WTC11 (cell line): ENCODE measurements at regions not wholly inside any gene's neighbourhood (a gene's known extent, or its start where the extent isn't known, plus 50 kb on each side); places are given as distances from the start of the nearest gene placed in this dataset.

ENCODE experiments used
- ATAC-seq: fragments of 200-7000 bp; cut with Tn5 transposase; 2 replicates; pipeline ENCODE4 v1.10.0; 2021; ENCODE audit warnings: mild to moderate bottlenecking, moderate library complexity
- CTCF ChIA-PET: fragments of 300-600 bp; sonication (Branson Sonifier 250); formaldehyde crosslinking; loops from one replicate; lab custom pipeline; 2021; ENCODE audit warnings: antibody characterized with exemption; lab: Charles Lee
- POLR2A ChIA-PET: fragments of 350-600 bp; sonication (Branson Sonifier 250); formaldehyde crosslinking; loops from one replicate; lab custom pipeline; 2021; ENCODE audit warnings: antibody characterized with exemption; lab: Charles Lee
- DNase-seq: peaks from one replicate; pipeline ENCODE4 v3.0.0; 2021; ENCODE audit warnings: low spot score
- H3K27ac Mint-ChIP-seq: 2 replicates; pipeline ENCODE4 v1.8.0; 2021; ENCODE audit warnings: mixed read lengths
- H3K27me3 Mint-ChIP-seq: 2 replicates; pipeline ENCODE4 v1.8.0; 2021; ENCODE audit warnings: low read depth, mild to moderate bottlenecking, moderate library complexity, mixed read lengths
- H3K36me3 Mint-ChIP-seq: 2 replicates; pipeline ENCODE4 v1.8.0; 2021; ENCODE audit warnings: mixed read lengths
- H3K4me1 Mint-ChIP-seq: 2 replicates; pipeline ENCODE4 v1.8.0; 2022; ENCODE audit warnings: mixed read lengths
- H3K4me3 Mint-ChIP-seq: 2 replicates; pipeline ENCODE4 v1.8.0; 2021; ENCODE audit warnings: mild to moderate bottlenecking, moderate library complexity, mixed read lengths
- H3K9me3 Mint-ChIP-seq: 2 replicates; pipeline ENCODE4 v1.8.0; 2021; ENCODE audit warnings: mixed read lengths
- FOXK1 ChIP-seq: sonication (generic); formaldehyde crosslinking; IDR thresholded peaks from 2 replicates; pipeline ENCODE4 v1.8.0; 2022; ENCODE audit warnings: mild to moderate bottlenecking, moderate library complexity, missing genetic modification reagents
- FOXP1 ChIP-seq: sonication (generic); formaldehyde crosslinking; IDR thresholded peaks from 2 replicates; pipeline ENCODE4 v1.8.0; 2022; ENCODE audit warnings: missing genetic modification reagents, mild to moderate bottlenecking, moderate library complexity, borderline replicate concordance
- KAT7 ChIP-seq: sonication (generic); formaldehyde crosslinking; IDR thresholded peaks from 2 replicates; pipeline ENCODE4 v1.8.1; 2023; ENCODE audit warnings: missing genetic modification reagents, mild to moderate bottlenecking, borderline replicate concordance
- NFATC4 ChIP-seq: fragments of 250-450 bp; sonication (Bioruptor Pico); IDR thresholded peaks from 2 replicates; pipeline ENCODE4 v1.9.0; 2021; ENCODE audit warnings: mild to moderate bottlenecking
- NFYB ChIP-seq: sonication (generic); formaldehyde crosslinking; conservative IDR thresholded peaks from 2 replicates; pipeline ENCODE4 v1.8.0; 2022; ENCODE audit warnings: low read depth, missing genetic modification reagents
- NR2C2 ChIP-seq: sonication (generic); formaldehyde crosslinking; IDR thresholded peaks from 2 replicates; pipeline ENCODE4 v1.8.0; 2022; ENCODE audit warnings: mild to moderate bottlenecking, missing genetic modification reagents
- RORB ChIP-seq: fragments of 250-450 bp; sonication (Bioruptor Pico); IDR thresholded peaks from 2 replicates; pipeline ENCODE4 v1.9.0; 2021; ENCODE audit warnings: mild to moderate bottlenecking
- SMAD3 ChIP-seq: sonication (generic); formaldehyde crosslinking; IDR thresholded peaks from 2 replicates; pipeline ENCODE4 v1.8.0; 2022; ENCODE audit warnings: missing genetic modification reagents, mild to moderate bottlenecking, borderline replicate concordance
- SP1 ChIP-seq: sonication (generic); formaldehyde crosslinking; conservative IDR thresholded peaks from 2 replicates; pipeline ENCODE4 v1.8.1; 2022; ENCODE audit warnings: missing genetic modification reagents
- ZNF121 ChIP-seq: sonication (generic); formaldehyde crosslinking; IDR thresholded peaks from 2 replicates; pipeline ENCODE4 v1.8.0; 2023; ENCODE audit warnings: missing genetic modification reagents
- ZNF138 ChIP-seq: sonication (generic); formaldehyde crosslinking; conservative IDR thresholded peaks from 2 replicates; pipeline ENCODE4 v1.8.1; 2022; ENCODE audit warnings: mild to moderate bottlenecking, moderate library complexity, missing genetic modification reagents
- ZNF317 ChIP-seq: sonication (generic); formaldehyde crosslinking; IDR thresholded peaks from 2 replicates; pipeline ENCODE4 v1.8.1; 2023; ENCODE audit warnings: low read depth, mild to moderate bottlenecking, moderate library complexity, missing genetic modification reagents, borderline replicate concordance
- ZNF396 ChIP-seq: fragments of 250-450 bp; sonication (Bioruptor Pico); IDR thresholded peaks from 2 replicates; pipeline ENCODE4 v1.8.0; 2021; ENCODE audit warnings: mild to moderate bottlenecking, moderate library complexity, borderline replicate concordance
- TF ChIP-seq, protein P1 (sequence below): sonication (generic); formaldehyde crosslinking; IDR thresholded peaks from 2 replicates; pipeline ENCODE4 v1.8.1; 2022; ENCODE audit warnings: mild to moderate bottlenecking, missing genetic modification reagents, moderate library complexity, borderline replicate concordance
- TF ChIP-seq, protein P2 (sequence below): sonication (generic); formaldehyde crosslinking; IDR thresholded peaks from 2 replicates; pipeline ENCODE4 v1.8.1; 2023; ENCODE audit warnings: mild to moderate bottlenecking, missing genetic modification reagents, borderline replicate concordance
- TF ChIP-seq, protein P3 (sequence below): sonication (generic); formaldehyde crosslinking; IDR thresholded peaks from 2 replicates; pipeline ENCODE4 v1.8.0; 2022; ENCODE audit warnings: mild to moderate bottlenecking, missing genetic modification reagents
- TF ChIP-seq, protein P4 (sequence below): sonication (generic); formaldehyde crosslinking; IDR thresholded peaks from 2 replicates; pipeline ENCODE4 v1.8.0; 2023; ENCODE audit warnings: missing genetic modification reagents, mild to moderate bottlenecking, borderline replicate concordance

DNA sequence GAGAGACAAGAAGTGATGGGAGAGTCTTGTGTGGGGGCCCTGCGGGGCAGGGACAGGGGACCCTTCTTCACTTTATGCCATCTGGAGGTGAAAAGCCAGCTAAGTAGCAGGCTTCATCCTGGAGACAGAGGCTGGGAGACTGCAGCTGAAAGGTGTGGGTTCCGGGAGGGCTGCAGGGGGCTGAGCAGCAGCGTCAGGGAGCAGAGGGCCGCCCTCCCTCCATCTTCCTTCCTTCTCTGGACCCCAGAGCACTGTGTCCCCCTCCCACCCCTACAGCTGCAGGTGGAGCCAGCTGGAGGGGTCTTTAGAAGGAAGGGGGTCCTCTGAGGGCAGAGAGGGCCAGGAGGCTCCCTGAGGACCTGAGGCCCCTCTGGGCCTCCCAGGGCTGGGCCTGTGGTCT lies 96.6 kb downstream of the WTIP start:
- 0 out of 2 replicates have a peak, but pooled peaks cover under 1% of the 10 kb centered on the region for H3K9me3 Mint-ChIP-seq

DNA sequence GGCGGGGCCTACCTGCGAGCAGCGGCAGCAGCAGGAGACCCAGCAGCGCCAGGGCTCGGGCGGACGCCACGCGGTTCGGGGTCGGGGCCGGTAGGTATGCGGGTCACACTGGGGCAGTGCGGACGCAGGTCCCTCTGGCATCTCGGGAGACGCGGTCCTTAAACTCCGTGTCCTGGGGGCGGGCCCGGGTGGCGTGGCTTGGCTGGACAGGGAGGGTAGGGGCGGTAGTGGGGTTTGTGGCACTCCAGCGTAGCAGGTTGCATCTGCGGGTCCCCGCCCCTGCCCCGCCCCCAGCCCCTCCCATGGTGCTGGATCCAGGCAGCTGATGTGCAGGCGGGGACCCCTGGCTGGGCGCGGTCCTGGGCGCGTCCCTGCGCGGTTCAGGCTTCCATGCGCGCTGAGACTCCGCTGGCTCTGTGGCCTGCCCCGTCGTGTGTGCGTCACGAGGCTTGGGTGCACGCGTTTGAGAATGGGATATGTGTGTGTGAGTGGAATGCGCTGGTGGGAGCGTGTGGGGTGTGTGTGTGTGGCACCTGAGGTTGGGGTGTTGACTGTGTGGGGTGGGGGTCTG lies 96.1 kb downstream of the WTIP start:
- ChIA-PET CTCF (interaction anchor here (2.0 kb wide), 1 partner anchor 261 kb away, joined by 5 read pairs; no protein-coding TSS in a partner anchor), POLR2A (no interaction called here)
- no peak for TF ChIP-seq ZNF138 (CRISPR knock-in tag)
- TF ChIP-seq SP1: peak; percentile 41; the same call in 1 of the 2 replicates
- TF ChIP-seq NFYB (CRISPR knock-in tag): no peak
- TF ChIP-seq FOXP1 (CRISPR knock-in tag): peak; percentile 27; the same call in 1 of the 2 replicates
- no peak for TF ChIP-seq RORB (CRISPR knock-in tag)
- TF ChIP-seq FOXK1 (CRISPR knock-in tag): peak; percentile 36; the same call in 1 of the 2 replicates
- TF ChIP-seq, protein P1, sequence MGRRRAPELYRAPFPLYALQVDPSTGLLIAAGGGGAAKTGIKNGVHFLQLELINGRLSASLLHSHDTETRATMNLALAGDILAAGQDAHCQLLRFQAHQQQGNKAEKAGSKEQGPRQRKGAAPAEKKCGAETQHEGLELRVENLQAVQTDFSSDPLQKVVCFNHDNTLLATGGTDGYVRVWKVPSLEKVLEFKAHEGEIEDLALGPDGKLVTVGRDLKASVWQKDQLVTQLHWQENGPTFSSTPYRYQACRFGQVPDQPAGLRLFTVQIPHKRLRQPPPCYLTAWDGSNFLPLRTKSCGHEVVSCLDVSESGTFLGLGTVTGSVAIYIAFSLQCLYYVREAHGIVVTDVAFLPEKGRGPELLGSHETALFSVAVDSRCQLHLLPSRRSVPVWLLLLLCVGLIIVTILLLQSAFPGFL (CRISPR knock-in tag): no peak
- Mint-ChIP-seq H3K9me3 (0 out of 2 replicates have a peak, but pooled peaks cover 5% of the 10 kb centered on the region), H3K4me1 (peaks cover 22% of the 10 kb centered on the region), H3K27me3 (peaks cover 24% of the 10 kb centered on the region), H3K36me3 (no peaks in the 10 kb centered on the region), H3K27ac (no peak overlapping the region), H3K4me3 (peak overlapping the region; percentile 81)
- DNase-seq (peak; percentile 70), ATAC-seq (peak; percentile 75)

More for the DNA sequence above, 96.6 kb downstream of the WTIP start:
- ChIA-PET POLR2A (no interaction called here), CTCF (interaction anchor here (2.0 kb wide), 1 partner anchor 261 kb away, joined by 5 read pairs; no protein-coding TSS in a partner anchor)
- ATAC-seq: no peak
- Mint-ChIP-seq H3K27ac (no peak overlapping the region), H3K27me3 (peaks cover 24% of the 10 kb centered on the region), H3K4me1 (peaks cover 22% of the 10 kb centered on the region), H3K36me3 (no peaks in the 10 kb centered on the region), H3K4me3 (peak overlapping the region; percentile 72)
- TF ChIP-seq KAT7 (CRISPR knock-in tag): no peak
- no peak for TF ChIP-seq ZNF317
- TF ChIP-seq ZNF396 (CRISPR knock-in tag): no peak
- TF ChIP-seq, protein P2, sequence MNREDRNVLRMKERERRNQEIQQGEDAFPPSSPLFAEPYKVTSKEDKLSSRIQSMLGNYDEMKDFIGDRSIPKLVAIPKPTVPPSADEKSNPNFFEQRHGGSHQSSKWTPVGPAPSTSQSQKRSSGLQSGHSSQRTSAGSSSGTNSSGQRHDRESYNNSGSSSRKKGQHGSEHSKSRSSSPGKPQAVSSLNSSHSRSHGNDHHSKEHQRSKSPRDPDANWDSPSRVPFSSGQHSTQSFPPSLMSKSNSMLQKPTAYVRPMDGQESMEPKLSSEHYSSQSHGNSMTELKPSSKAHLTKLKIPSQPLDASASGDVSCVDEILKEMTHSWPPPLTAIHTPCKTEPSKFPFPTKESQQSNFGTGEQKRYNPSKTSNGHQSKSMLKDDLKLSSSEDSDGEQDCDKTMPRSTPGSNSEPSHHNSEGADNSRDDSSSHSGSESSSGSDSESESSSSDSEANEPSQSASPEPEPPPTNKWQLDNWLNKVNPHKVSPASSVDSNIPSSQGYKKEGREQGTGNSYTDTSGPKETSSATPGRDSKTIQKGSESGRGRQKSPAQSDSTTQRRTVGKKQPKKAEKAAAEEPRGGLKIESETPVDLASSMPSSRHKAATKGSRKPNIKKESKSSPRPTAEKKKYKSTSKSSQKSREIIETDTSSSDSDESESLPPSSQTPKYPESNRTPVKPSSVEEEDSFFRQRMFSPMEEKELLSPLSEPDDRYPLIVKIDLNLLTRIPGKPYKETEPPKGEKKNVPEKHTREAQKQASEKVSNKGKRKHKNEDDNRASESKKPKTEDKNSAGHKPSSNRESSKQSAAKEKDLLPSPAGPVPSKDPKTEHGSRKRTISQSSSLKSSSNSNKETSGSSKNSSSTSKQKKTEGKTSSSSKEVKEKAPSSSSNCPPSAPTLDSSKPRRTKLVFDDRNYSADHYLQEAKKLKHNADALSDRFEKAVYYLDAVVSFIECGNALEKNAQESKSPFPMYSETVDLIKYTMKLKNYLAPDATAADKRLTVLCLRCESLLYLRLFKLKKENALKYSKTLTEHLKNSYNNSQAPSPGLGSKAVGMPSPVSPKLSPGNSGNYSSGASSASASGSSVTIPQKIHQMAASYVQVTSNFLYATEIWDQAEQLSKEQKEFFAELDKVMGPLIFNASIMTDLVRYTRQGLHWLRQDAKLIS (CRISPR knock-in tag): no peak
- TF ChIP-seq, protein P3, sequence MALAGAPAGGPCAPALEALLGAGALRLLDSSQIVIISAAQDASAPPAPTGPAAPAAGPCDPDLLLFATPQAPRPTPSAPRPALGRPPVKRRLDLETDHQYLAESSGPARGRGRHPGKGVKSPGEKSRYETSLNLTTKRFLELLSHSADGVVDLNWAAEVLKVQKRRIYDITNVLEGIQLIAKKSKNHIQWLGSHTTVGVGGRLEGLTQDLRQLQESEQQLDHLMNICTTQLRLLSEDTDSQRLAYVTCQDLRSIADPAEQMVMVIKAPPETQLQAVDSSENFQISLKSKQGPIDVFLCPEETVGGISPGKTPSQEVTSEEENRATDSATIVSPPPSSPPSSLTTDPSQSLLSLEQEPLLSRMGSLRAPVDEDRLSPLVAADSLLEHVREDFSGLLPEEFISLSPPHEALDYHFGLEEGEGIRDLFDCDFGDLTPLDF (CRISPR knock-in tag): no peak
- no peak for TF ChIP-seq SMAD3 (CRISPR knock-in tag)
- TF ChIP-seq, protein P4, sequence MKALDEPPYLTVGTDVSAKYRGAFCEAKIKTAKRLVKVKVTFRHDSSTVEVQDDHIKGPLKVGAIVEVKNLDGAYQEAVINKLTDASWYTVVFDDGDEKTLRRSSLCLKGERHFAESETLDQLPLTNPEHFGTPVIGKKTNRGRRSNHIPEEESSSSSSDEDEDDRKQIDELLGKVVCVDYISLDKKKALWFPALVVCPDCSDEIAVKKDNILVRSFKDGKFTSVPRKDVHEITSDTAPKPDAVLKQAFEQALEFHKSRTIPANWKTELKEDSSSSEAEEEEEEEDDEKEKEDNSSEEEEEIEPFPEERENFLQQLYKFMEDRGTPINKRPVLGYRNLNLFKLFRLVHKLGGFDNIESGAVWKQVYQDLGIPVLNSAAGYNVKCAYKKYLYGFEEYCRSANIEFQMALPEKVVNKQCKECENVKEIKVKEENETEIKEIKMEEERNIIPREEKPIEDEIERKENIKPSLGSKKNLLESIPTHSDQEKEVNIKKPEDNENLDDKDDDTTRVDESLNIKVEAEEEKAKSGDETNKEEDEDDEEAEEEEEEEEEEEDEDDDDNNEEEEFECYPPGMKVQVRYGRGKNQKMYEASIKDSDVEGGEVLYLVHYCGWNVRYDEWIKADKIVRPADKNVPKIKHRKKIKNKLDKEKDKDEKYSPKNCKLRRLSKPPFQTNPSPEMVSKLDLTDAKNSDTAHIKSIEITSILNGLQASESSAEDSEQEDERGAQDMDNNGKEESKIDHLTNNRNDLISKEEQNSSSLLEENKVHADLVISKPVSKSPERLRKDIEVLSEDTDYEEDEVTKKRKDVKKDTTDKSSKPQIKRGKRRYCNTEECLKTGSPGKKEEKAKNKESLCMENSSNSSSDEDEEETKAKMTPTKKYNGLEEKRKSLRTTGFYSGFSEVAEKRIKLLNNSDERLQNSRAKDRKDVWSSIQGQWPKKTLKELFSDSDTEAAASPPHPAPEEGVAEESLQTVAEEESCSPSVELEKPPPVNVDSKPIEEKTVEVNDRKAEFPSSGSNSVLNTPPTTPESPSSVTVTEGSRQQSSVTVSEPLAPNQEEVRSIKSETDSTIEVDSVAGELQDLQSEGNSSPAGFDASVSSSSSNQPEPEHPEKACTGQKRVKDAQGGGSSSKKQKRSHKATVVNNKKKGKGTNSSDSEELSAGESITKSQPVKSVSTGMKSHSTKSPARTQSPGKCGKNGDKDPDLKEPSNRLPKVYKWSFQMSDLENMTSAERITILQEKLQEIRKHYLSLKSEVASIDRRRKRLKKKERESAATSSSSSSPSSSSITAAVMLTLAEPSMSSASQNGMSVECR (CRISPR knock-in tag): no peak
- no peak for TF ChIP-seq NFATC4
- no peak for TF ChIP-seq NR2C2
- TF ChIP-seq ZNF121: no peak
- no peak for TF ChIP-seq FOXK1 (CRISPR knock-in tag)
- DNase-seq: no peak
